Caco-2 (cell line): ENCODE measurements at regions not wholly inside any gene's neighbourhood (a gene's known extent, or its start where the extent isn't known, plus 50 kb on each side); places are given as distances from the start of the nearest gene placed in this dataset.

ENCODE experiments used
- BruUV-seq: library from RNA; stranded (reverse); fragments of 400-500 nt; replicated peaks from 2 replicates; lab custom pipeline; 2021; lab: Mats Ljungman, UMichigan
- CTCF ChIA-PET: fragments of 300-600 bp; sonication (Branson Sonifier 250); formaldehyde crosslinking; loops from one replicate; lab custom pipeline; 2022; ENCODE audit warnings: antibody characterized with exemption; lab: Charles Lee
- POLR2A ChIA-PET: fragments of 300-600 bp; sonication (Branson Sonifier 250); formaldehyde crosslinking; loops from one replicate; lab custom pipeline; 2022; ENCODE audit warnings: antibody characterized with exemption; lab: Charles Lee
- DNase-seq, 2 experiments: peaks; one replicate each; pipeline versions ENCODE4 v3.0.0 to v3.0.0-alpha.2; 2020 to 2022
- H3K27me3 ChIP-seq: replicated peaks from 2 replicates; pipeline ENCODE4 v1.6.0; 2011; ENCODE audit warnings: low read length; ENCODE audit not compliant: control insufficient read depth, insufficient read depth
- H3K36me3 ChIP-seq: 2 replicates; pipeline ENCODE4 v1.5.1; 2011; ENCODE audit warnings: low read length; ENCODE audit not compliant: control insufficient read depth, insufficient read depth
- H3K4me1 ChIP-seq: fragments of 250-450 bp; sonication (Bioruptor Pico); 2 replicates; pipeline ENCODE4 v1.5.1; 2020; ENCODE audit warnings: mild to moderate bottlenecking
- H3K4me3 ChIP-seq: 2 replicates; pipeline ENCODE4 v1.5.1; 2011; ENCODE audit warnings: low read depth, mild to moderate bottlenecking, control low read depth, low read length
- H3K9me3 ChIP-seq: fragments of 250-450 bp; sonication (Bioruptor Pico); 2 replicates; pipeline ENCODE4 v1.5.1; 2020; ENCODE audit warnings: mild to moderate bottlenecking, moderate library complexity
- H3K27ac Mint-ChIP-seq: one replicate; pipeline ENCODE4 v1.8.0; 2022; ENCODE audit warnings: mixed read lengths; ENCODE audit not compliant: unreplicated experiment
- H3K27me3 Mint-ChIP-seq: one replicate; pipeline ENCODE4 v1.8.0; 2022; ENCODE audit warnings: mixed read lengths; ENCODE audit not compliant: insufficient read depth, unreplicated experiment
- H3K36me3 Mint-ChIP-seq: one replicate; pipeline ENCODE4 v1.8.0; 2022; ENCODE audit warnings: mild to moderate bottlenecking, mixed read lengths; ENCODE audit not compliant: insufficient read depth, unreplicated experiment
- H3K4me1 Mint-ChIP-seq: one replicate; pipeline ENCODE4 v1.8.0; 2022; ENCODE audit warnings: low read depth, mixed read lengths; ENCODE audit not compliant: unreplicated experiment
- H3K4me3 Mint-ChIP-seq: one replicate; pipeline ENCODE4 v1.8.0; 2022; ENCODE audit warnings: mild to moderate bottlenecking, moderate library complexity, mixed read lengths; ENCODE audit not compliant: unreplicated experiment
- H3K9me3 Mint-ChIP-seq: one replicate; pipeline ENCODE4 v1.8.0; 2022; ENCODE audit warnings: mixed read lengths; ENCODE audit not compliant: unreplicated experiment
- intact Hi-C: fragments of 100-400 bp; cut with micrococcal nuclease; formaldehyde crosslinking; loops from one replicate; pipeline ENCODE4 v1.10.0; 2022; ENCODE audit not compliant: unreplicated experiment
- TF ChIP-seq, protein P1 (sequence below), 2 experiments: fragments of 200-600 bp in 1 of 2; IDR thresholded peaks; 1 replicate in 1 of 2; 2 replicates in 1 of 2; pipeline versions ENCODE4 v1.5.1 to v1.8.0; 2011 to 2022; ENCODE audit warnings: antibody characterized with exemption in 1 of 2, control low read depth in 1 of 2, inconsistent platforms in 1 of 2, low read depth in 1 of 2, low read length in 1 of 2, mild to moderate bottlenecking in 1 of 2, moderate library complexity in 1 of 2; ENCODE audit not compliant: insufficient read depth in 1 of 2, severe bottlenecking in 1 of 2, unreplicated experiment in 1 of 2

DNA sequence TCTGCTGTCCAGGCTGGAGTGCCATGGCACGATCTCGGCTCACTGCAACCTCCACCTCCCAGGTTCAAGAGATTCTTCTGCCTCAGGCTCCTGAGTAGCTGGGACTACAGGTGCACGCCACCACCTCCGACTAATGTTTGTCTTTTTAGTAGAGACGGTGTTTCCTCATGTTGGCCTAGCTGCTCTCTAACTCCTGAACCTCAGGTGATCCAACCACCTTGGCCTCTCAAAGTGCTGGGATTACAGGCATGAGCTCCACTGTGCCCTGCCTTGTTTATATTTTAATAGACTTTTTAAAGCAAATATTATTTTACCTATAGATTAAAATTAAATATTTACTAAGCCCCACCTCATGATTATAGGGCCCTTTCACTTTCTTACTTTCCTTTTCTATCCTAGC is 483.2 kb upstream of the EPHA7 start:
- H3K4me3 ChIP-seq = no peak overlapping the region
- ChIA-PET POLR2A (no interaction called here), CTCF (no interaction called here)
- H3K4me1 Mint-ChIP-seq = no peaks in the 10 kb centered on the region
- H3K4me3 Mint-ChIP-seq = no peak overlapping the region
- no peaks in the 10 kb centered on the region for H3K36me3 ChIP-seq
- no peaks in the 10 kb centered on the region for H3K27me3 Mint-ChIP-seq
- H3K9me3 Mint-ChIP-seq = peaks cover 12% of the 10 kb centered on the region
- no peaks in the 10 kb centered on the region for H3K9me3 ChIP-seq
- TF ChIP-seq, protein P1, sequence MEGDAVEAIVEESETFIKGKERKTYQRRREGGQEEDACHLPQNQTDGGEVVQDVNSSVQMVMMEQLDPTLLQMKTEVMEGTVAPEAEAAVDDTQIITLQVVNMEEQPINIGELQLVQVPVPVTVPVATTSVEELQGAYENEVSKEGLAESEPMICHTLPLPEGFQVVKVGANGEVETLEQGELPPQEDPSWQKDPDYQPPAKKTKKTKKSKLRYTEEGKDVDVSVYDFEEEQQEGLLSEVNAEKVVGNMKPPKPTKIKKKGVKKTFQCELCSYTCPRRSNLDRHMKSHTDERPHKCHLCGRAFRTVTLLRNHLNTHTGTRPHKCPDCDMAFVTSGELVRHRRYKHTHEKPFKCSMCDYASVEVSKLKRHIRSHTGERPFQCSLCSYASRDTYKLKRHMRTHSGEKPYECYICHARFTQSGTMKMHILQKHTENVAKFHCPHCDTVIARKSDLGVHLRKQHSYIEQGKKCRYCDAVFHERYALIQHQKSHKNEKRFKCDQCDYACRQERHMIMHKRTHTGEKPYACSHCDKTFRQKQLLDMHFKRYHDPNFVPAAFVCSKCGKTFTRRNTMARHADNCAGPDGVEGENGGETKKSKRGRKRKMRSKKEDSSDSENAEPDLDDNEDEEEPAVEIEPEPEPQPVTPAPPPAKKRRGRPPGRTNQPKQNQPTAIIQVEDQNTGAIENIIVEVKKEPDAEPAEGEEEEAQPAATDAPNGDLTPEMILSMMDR (IDR thresholded peaks at IDR 0.05; ENCODE audit: insufficient read depth in 1 of 2, low read depth in 1 of 2, low read length in 1 of 2, severe bottlenecking in 1 of 2, unreplicated experiment in 1 of 2) = no peak
- H3K27ac Mint-ChIP-seq = no peak overlapping the region
- H3K4me1 ChIP-seq = no peaks in the 10 kb centered on the region
- no TSS peak for BruUV-seq
- intact Hi-C loops = no loop called here
- H3K36me3 Mint-ChIP-seq = no peaks in the 10 kb centered on the region
- DNase-seq = no peak
- H3K27me3 ChIP-seq = no peaks in the 10 kb centered on the region

- no peak for DNase-seq
- CTCF ChIA-PET = no interaction called here
- no peaks in the 10 kb centered on the region for H3K4me1 Mint-ChIP-seq
- intact Hi-C loops = no loop called here
- no peaks in the 10 kb centered on the region for H3K9me3 Mint-ChIP-seq
- Histone ChIP-seq H3K9me3 (no peaks in the 10 kb centered on the region), H3K27me3 (no peaks in the 10 kb centered on the region), H3K4me1 (no peaks in the 10 kb centered on the region), H3K4me3 (no peak overlapping the region), H3K36me3 (no peaks in the 10 kb centered on the region)
- no peaks in the 10 kb centered on the region for H3K36me3 Mint-ChIP-seq
- POLR2A ChIA-PET = no interaction called here
- no peaks in the 10 kb centered on the region for H3K27me3 Mint-ChIP-seq
- no peak overlapping the region for H3K4me3 Mint-ChIP-seq
- no TSS peak for BruUV-seq
- no peak overlapping the region for H3K27ac Mint-ChIP-seq
- TF ChIP-seq, protein P1 (IDR thresholded peaks at IDR 0.05; ENCODE audit: insufficient read depth in 1 of 2, low read depth in 1 of 2, low read length in 1 of 2, severe bottlenecking in 1 of 2, unreplicated experiment in 1 of 2) = no peak
Observed at GRCh38 chr6:93900142-93900541, 480.8 kb upstream of the EPHA7 start.

DNA sequence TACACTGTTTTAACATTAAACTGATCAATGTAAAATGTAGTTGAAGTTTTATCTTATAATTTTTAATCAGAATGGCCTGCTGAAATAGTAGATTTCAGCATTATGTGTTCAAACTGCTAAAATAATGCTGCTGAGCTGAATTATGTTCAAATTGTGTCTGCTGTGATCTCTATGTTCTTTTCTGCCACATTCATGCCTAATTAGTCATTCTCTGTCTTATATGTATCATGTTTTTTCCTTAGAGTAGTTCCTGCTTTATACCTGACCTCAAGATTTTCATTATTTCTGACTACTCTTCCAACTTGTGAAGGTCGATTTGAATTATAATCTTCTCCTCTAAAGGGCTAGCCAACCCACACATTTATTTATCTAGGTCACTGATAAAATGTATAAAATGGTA is 476.7 kb upstream of the EPHA7 start:
- Mint-ChIP-seq H3K9me3 (no peaks in the 10 kb centered on the region), H3K27ac (no peak overlapping the region), H3K27me3 (no peaks in the 10 kb centered on the region), H3K4me1 (no peaks in the 10 kb centered on the region), H3K36me3 (no peaks in the 10 kb centered on the region), H3K4me3 (no peak overlapping the region)
- Histone ChIP-seq H3K36me3 (no peaks in the 10 kb centered on the region), H3K9me3 (no peaks in the 10 kb centered on the region), H3K4me3 (no peak overlapping the region), H3K4me1 (no peaks in the 10 kb centered on the region), H3K27me3 (no peaks in the 10 kb centered on the region)
- no peak for DNase-seq
- ChIA-PET POLR2A (no interaction called here), CTCF (no interaction called here)
- intact Hi-C loops = no loop called here
- TF ChIP-seq, protein P1 (IDR thresholded peaks at IDR 0.05; ENCODE audit: insufficient read depth in 1 of 2, low read depth in 1 of 2, low read length in 1 of 2, severe bottlenecking in 1 of 2, unreplicated experiment in 1 of 2) = no peak
- no TSS peak for BruUV-seq
